Tibial nerve (tissue), 3 donors: ENCODE measurements at regions not wholly inside any gene's neighbourhood (a gene's known extent, or its start where the extent isn't known, plus 50 kb on each side); places are given as distances from the start of the nearest gene placed in this dataset.

Source experiments
- POLR2A ChIP-seq, 2 donors: fragments of 450-650 bp; IDR thresholded peaks; one replicate each; pipeline ENCODE4 v1.6.1; 2017; ENCODE audit warnings: antibody characterized with exemption in 2 of 2, mild to moderate bottlenecking in 2 of 2, moderate library complexity in 2 of 2
- TF ChIP-seq, protein P1 (sequence below), 5 experiments: fragments of 200-600 bp in 3 of 5; fragments of 450-650 bp in 2 of 5; sonication (generic) in 3 of 5; IDR thresholded peaks; one replicate each; pipeline ENCODE4 v1.5.1; 2016 to 2019; ENCODE audit warnings: antibody characterized with exemption in 5 of 5, mild to moderate bottlenecking in 3 of 5, moderate library complexity in 2 of 5

- TF ChIP-seq, protein P1, sequence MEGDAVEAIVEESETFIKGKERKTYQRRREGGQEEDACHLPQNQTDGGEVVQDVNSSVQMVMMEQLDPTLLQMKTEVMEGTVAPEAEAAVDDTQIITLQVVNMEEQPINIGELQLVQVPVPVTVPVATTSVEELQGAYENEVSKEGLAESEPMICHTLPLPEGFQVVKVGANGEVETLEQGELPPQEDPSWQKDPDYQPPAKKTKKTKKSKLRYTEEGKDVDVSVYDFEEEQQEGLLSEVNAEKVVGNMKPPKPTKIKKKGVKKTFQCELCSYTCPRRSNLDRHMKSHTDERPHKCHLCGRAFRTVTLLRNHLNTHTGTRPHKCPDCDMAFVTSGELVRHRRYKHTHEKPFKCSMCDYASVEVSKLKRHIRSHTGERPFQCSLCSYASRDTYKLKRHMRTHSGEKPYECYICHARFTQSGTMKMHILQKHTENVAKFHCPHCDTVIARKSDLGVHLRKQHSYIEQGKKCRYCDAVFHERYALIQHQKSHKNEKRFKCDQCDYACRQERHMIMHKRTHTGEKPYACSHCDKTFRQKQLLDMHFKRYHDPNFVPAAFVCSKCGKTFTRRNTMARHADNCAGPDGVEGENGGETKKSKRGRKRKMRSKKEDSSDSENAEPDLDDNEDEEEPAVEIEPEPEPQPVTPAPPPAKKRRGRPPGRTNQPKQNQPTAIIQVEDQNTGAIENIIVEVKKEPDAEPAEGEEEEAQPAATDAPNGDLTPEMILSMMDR (IDR thresholded peaks at IDR 0.05), result no peak
- no peak for TF ChIP-seq POLR2A (IDR thresholded peaks at IDR 0.05)
Observed at GRCh38 chr12:39157696-39158342, 252.4 kb upstream of the CPNE8 start.
